WTC11 (cell line): ENCODE measurements at regions not wholly inside any gene's neighbourhood (a gene's known extent, or its start where the extent isn't known, plus 50 kb on each side); places are given as distances from the start of the nearest gene placed in this dataset.

ENCODE experiments used
- ATAC-seq: fragments of 200-7000 bp; cut with Tn5 transposase; 2 replicates; pipeline ENCODE4 v1.10.0; 2021; ENCODE audit warnings: mild to moderate bottlenecking, moderate library complexity
- CTCF ChIA-PET: fragments of 300-600 bp; sonication (Branson Sonifier 250); formaldehyde crosslinking; loops from one replicate; lab custom pipeline; 2021; ENCODE audit warnings: antibody characterized with exemption; lab: Charles Lee
- POLR2A ChIA-PET: fragments of 350-600 bp; sonication (Branson Sonifier 250); formaldehyde crosslinking; loops from one replicate; lab custom pipeline; 2021; ENCODE audit warnings: antibody characterized with exemption; lab: Charles Lee
- DNase-seq: peaks from one replicate; pipeline ENCODE4 v3.0.0; 2021; ENCODE audit warnings: low spot score
- H3K27ac Mint-ChIP-seq: 2 replicates; pipeline ENCODE4 v1.8.0; 2021; ENCODE audit warnings: mixed read lengths
- H3K27me3 Mint-ChIP-seq: 2 replicates; pipeline ENCODE4 v1.8.0; 2021; ENCODE audit warnings: low read depth, mild to moderate bottlenecking, moderate library complexity, mixed read lengths
- H3K36me3 Mint-ChIP-seq: 2 replicates; pipeline ENCODE4 v1.8.0; 2021; ENCODE audit warnings: mixed read lengths
- H3K4me1 Mint-ChIP-seq: 2 replicates; pipeline ENCODE4 v1.8.0; 2022; ENCODE audit warnings: mixed read lengths
- H3K4me3 Mint-ChIP-seq: 2 replicates; pipeline ENCODE4 v1.8.0; 2021; ENCODE audit warnings: mild to moderate bottlenecking, moderate library complexity, mixed read lengths
- H3K9me3 Mint-ChIP-seq: 2 replicates; pipeline ENCODE4 v1.8.0; 2021; ENCODE audit warnings: mixed read lengths
- ATF1 ChIP-seq: sonication (generic); formaldehyde crosslinking; IDR thresholded peaks from 2 replicates; pipeline ENCODE4 v1.8.1; 2023; ENCODE audit warnings: mild to moderate bottlenecking, moderate library complexity, missing genetic modification reagents
- CREM ChIP-seq: sonication (generic); formaldehyde crosslinking; IDR thresholded peaks from 2 replicates; pipeline ENCODE4 v1.8.1; 2022; ENCODE audit warnings: mild to moderate bottlenecking, missing genetic modification reagents, moderate library complexity
- FOXK1 ChIP-seq: sonication (generic); formaldehyde crosslinking; IDR thresholded peaks from 2 replicates; pipeline ENCODE4 v1.8.0; 2022; ENCODE audit warnings: mild to moderate bottlenecking, moderate library complexity, missing genetic modification reagents
- GABPB1 ChIP-seq: sonication (generic); formaldehyde crosslinking; IDR thresholded peaks from 2 replicates; pipeline ENCODE4 v1.8.1; 2023; ENCODE audit warnings: mild to moderate bottlenecking, missing genetic modification reagents
- GTF2I ChIP-seq: fragments of 250-450 bp; sonication (Bioruptor Pico); conservative IDR thresholded peaks from 2 replicates; pipeline ENCODE4 v1.4.0; 2021; ENCODE audit warnings: mild to moderate bottlenecking
- IRF2 ChIP-seq: sonication (generic); formaldehyde crosslinking; IDR thresholded peaks from 2 replicates; pipeline ENCODE4 v1.8.0; 2022; ENCODE audit warnings: low read depth, missing genetic modification reagents, borderline replicate concordance
- JAZF1 ChIP-seq: fragments of 250-450 bp; sonication (Bioruptor Pico); IDR thresholded peaks from 2 replicates; pipeline ENCODE4 v1.9.0; 2021; ENCODE audit warnings: moderate library complexity, mild to moderate bottlenecking, inconsistent platforms
- JUN ChIP-seq: sonication (generic); formaldehyde crosslinking; IDR thresholded peaks from 2 replicates; pipeline ENCODE4 v1.8.0; 2023; ENCODE audit warnings: mild to moderate bottlenecking, missing genetic modification reagents
- MXD4 ChIP-seq: fragments of 250-450 bp; sonication (Bioruptor Pico); IDR thresholded peaks from 2 replicates; pipeline ENCODE4 v1.8.0; 2021; ENCODE audit warnings: mild to moderate bottlenecking, moderate library complexity, borderline replicate concordance
- MYBL2 ChIP-seq: sonication (generic); formaldehyde crosslinking; IDR thresholded peaks from 2 replicates; pipeline ENCODE4 v1.8.1; 2023; ENCODE audit warnings: mild to moderate bottlenecking, moderate library complexity, missing genetic modification reagents
- NR2C2 ChIP-seq: sonication (generic); formaldehyde crosslinking; IDR thresholded peaks from 2 replicates; pipeline ENCODE4 v1.8.0; 2022; ENCODE audit warnings: mild to moderate bottlenecking, missing genetic modification reagents
- RORB ChIP-seq: fragments of 250-450 bp; sonication (Bioruptor Pico); IDR thresholded peaks from 2 replicates; pipeline ENCODE4 v1.9.0; 2021; ENCODE audit warnings: mild to moderate bottlenecking
- SP1 ChIP-seq: sonication (generic); formaldehyde crosslinking; conservative IDR thresholded peaks from 2 replicates; pipeline ENCODE4 v1.8.1; 2022; ENCODE audit warnings: missing genetic modification reagents
- ZNF138 ChIP-seq: sonication (generic); formaldehyde crosslinking; conservative IDR thresholded peaks from 2 replicates; pipeline ENCODE4 v1.8.1; 2022; ENCODE audit warnings: mild to moderate bottlenecking, moderate library complexity, missing genetic modification reagents
- ZNF232 ChIP-seq: sonication (generic); formaldehyde crosslinking; IDR thresholded peaks from 2 replicates; pipeline ENCODE4 v1.8.0; 2022; ENCODE audit warnings: mild to moderate bottlenecking, missing genetic modification reagents
- ZNF416 ChIP-seq: fragments of 250-450 bp; sonication (Bioruptor Pico); IDR thresholded peaks from 2 replicates; pipeline ENCODE4 v1.9.0; 2021; ENCODE audit warnings: mild to moderate bottlenecking, inconsistent platforms
- TF ChIP-seq, protein P1 (sequence below): fragments of 250-450 bp; sonication (Bioruptor Pico); IDR thresholded peaks from 2 replicates; pipeline ENCODE4 v1.9.0; 2021; ENCODE audit warnings: mild to moderate bottlenecking
- TF ChIP-seq, protein P2 (sequence below): fragments of 250-450 bp; sonication (Bioruptor Pico); IDR thresholded peaks from 2 replicates; pipeline ENCODE4 v2.1.2; 2022; ENCODE audit warnings: mild to moderate bottlenecking, moderate library complexity
- TF ChIP-seq, protein P3 (sequence below): sonication (generic); formaldehyde crosslinking; IDR thresholded peaks from 2 replicates; pipeline ENCODE4 v1.8.0; 2023; ENCODE audit warnings: missing genetic modification reagents
- TF ChIP-seq, protein P4 (sequence below): sonication (generic); formaldehyde crosslinking; IDR thresholded peaks from 2 replicates; pipeline ENCODE4 v1.8.1; 2022; ENCODE audit warnings: low read depth, mild to moderate bottlenecking, moderate library complexity, missing genetic modification reagents, borderline replicate concordance
- TF ChIP-seq, protein P5 (sequence below): sonication (generic); formaldehyde crosslinking; IDR thresholded peaks from 2 replicates; pipeline ENCODE4 v1.8.1; 2022; ENCODE audit warnings: mild to moderate bottlenecking, moderate library complexity, missing genetic modification reagents
- TF ChIP-seq, protein P6 (sequence below): sonication (generic); formaldehyde crosslinking; IDR thresholded peaks from 2 replicates; pipeline ENCODE4 v1.8.0; 2022; ENCODE audit warnings: mild to moderate bottlenecking, missing genetic modification reagents
- TF ChIP-seq, protein P7 (sequence below): sonication (generic); formaldehyde crosslinking; IDR thresholded peaks from 2 replicates; pipeline ENCODE4 v1.8.0; 2022; ENCODE audit warnings: mild to moderate bottlenecking, missing genetic modification reagents
- TF ChIP-seq, protein P8 (sequence below): sonication (generic); formaldehyde crosslinking; IDR thresholded peaks from 2 replicates; pipeline ENCODE4 v1.8.1; 2023; ENCODE audit warnings: mild to moderate bottlenecking, missing genetic modification reagents, moderate library complexity
- TF ChIP-seq, protein P9 (sequence below): fragments of 250-450 bp; sonication (Bioruptor Pico); IDR thresholded peaks from 2 replicates; pipeline ENCODE4 v1.8.0; 2021; ENCODE audit warnings: mild to moderate bottlenecking
- TF ChIP-seq, protein P10 (sequence below): fragments of 250-450 bp; sonication (Bioruptor Pico); IDR thresholded peaks from 2 replicates; pipeline ENCODE4 v1.9.0; 2021; ENCODE audit warnings: moderate library complexity, mild to moderate bottlenecking, inconsistent platforms, borderline replicate concordance

DNA sequence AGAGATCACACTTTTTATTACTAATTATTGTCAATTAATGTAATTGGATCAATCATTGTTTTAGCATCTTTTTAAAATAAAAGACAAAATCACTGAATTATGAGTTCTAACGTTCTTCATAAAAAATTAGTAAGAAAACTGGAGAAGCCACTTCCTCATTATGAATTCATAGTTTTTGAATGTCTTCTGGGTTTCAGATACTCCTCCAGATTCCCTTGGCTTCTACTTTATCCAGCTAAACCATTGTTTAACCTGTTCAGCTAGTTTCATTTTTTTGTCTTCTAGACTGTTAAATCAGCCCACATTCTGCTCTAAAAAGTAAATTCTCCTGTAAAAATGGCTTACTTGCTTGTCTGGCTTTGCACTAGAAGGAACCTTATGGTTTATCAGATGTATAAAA lies 753.4 kb upstream of the ACVR2A start:
- Mint-ChIP-seq H3K4me1 (peaks cover 21% of the 10 kb centered on the region), H3K9me3 (no peaks in the 10 kb centered on the region), H3K4me3 (no peak overlapping the region), H3K36me3 (no peaks in the 10 kb centered on the region), H3K27ac (no peak overlapping the region), H3K27me3 (peaks cover 43% of the 10 kb centered on the region)
- TF ChIP-seq, protein P1, sequence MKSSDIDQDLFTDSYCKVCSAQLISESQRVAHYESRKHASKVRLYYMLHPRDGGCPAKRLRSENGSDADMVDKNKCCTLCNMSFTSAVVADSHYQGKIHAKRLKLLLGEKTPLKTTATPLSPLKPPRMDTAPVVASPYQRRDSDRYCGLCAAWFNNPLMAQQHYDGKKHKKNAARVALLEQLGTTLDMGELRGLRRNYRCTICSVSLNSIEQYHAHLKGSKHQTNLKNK (CRISPR knock-in tag), result no peak
- TF ChIP-seq, protein P2, sequence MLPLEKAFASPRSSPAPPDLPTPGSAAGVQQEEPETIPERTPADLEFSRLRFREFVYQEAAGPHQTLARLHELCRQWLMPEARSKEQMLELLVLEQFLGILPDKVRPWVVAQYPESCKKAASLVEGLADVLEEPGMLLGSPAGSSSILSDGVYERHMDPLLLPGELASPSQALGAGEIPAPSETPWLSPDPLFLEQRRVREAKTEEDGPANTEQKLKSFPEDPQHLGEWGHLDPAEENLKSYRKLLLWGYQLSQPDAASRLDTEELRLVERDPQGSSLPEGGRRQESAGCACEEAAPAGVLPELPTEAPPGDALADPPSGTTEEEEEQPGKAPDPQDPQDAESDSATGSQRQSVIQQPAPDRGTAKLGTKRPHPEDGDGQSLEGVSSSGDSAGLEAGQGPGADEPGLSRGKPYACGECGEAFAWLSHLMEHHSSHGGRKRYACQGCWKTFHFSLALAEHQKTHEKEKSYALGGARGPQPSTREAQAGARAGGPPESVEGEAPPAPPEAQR, result no peak
- TF ChIP-seq RORB (CRISPR knock-in tag), result no peak
- TF ChIP-seq SP1 (CRISPR knock-in tag), result no peak
- TF ChIP-seq, protein P3, sequence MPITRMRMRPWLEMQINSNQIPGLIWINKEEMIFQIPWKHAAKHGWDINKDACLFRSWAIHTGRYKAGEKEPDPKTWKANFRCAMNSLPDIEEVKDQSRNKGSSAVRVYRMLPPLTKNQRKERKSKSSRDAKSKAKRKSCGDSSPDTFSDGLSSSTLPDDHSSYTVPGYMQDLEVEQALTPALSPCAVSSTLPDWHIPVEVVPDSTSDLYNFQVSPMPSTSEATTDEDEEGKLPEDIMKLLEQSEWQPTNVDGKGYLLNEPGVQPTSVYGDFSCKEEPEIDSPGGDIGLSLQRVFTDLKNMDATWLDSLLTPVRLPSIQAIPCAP (CRISPR knock-in tag), result no peak
- no peak for TF ChIP-seq ZNF416 (CRISPR knock-in tag)
- TF ChIP-seq GTF2I (CRISPR knock-in tag), result no peak
- no peak for TF ChIP-seq IRF2 (CRISPR knock-in tag)
- no peak for TF ChIP-seq ZNF138
- TF ChIP-seq, protein P4, sequence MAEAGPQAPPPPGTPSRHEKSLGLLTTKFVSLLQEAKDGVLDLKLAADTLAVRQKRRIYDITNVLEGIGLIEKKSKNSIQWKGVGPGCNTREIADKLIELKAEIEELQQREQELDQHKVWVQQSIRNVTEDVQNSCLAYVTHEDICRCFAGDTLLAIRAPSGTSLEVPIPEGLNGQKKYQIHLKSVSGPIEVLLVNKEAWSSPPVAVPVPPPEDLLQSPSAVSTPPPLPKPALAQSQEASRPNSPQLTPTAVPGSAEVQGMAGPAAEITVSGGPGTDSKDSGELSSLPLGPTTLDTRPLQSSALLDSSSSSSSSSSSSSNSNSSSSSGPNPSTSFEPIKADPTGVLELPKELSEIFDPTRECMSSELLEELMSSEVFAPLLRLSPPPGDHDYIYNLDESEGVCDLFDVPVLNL (CRISPR knock-in tag), result no peak
- no peak for TF ChIP-seq GABPB1
- TF ChIP-seq, protein P5, sequence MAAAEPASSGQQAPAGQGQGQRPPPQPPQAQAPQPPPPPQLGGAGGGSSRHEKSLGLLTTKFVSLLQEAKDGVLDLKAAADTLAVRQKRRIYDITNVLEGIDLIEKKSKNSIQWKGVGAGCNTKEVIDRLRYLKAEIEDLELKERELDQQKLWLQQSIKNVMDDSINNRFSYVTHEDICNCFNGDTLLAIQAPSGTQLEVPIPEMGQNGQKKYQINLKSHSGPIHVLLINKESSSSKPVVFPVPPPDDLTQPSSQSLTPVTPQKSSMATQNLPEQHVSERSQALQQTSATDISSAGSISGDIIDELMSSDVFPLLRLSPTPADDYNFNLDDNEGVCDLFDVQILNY (CRISPR knock-in tag), result no peak
- no peak for TF ChIP-seq ZNF232 (CRISPR knock-in tag)
- TF ChIP-seq, protein P6, sequence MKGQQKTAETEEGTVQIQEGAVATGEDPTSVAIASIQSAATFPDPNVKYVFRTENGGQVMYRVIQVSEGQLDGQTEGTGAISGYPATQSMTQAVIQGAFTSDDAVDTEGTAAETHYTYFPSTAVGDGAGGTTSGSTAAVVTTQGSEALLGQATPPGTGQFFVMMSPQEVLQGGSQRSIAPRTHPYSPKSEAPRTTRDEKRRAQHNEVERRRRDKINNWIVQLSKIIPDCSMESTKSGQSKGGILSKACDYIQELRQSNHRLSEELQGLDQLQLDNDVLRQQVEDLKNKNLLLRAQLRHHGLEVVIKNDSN (CRISPR knock-in tag), result no peak
- no peak for TF ChIP-seq MYBL2
- DNase-seq (no peak), ATAC-seq (no peak)
- CTCF ChIA-PET, result interaction anchor here (1.0 kb wide), 1 partner anchor 9 kb away, joined by 5 read pairs; no protein-coding TSS in a partner anchor
- POLR2A ChIA-PET, result no interaction called here

DNA sequence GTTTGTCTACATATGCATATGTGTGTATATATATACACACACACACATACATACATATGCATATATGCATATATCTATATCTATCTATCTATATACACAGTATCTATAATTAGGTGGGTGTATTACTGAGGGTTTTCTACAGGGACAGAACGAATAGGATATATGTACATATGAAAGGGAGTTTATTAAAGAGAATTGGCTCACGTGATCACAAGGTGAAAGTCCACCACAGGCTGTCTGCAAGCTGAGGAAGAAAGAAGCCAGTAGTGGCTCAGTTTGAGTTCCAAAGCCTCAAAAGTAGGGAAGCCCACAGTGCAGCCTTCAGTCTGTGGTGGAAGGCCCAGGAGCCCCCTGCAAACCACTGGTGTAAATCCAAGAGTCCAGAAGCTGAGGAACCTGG lies 756.0 kb upstream of the ACVR2A start:
- Mint-ChIP-seq H3K4me3 (no peak overlapping the region), H3K27ac (no peak overlapping the region), H3K27me3 (peaks cover 20% of the 10 kb centered on the region), H3K4me1 (peaks cover 10% of the 10 kb centered on the region), H3K36me3 (no peaks in the 10 kb centered on the region), H3K9me3 (no peaks in the 10 kb centered on the region)
- CTCF ChIA-PET, result interaction anchor here (0.6 kb wide), 1 partner anchor 1421 kb away, joined by 3 read pairs; no protein-coding TSS in a partner anchor
- DNase-seq (no peak), ATAC-seq (no peak)
- POLR2A ChIA-PET, result no interaction called here
- TF ChIP-seq JUN (CRISPR knock-in tag) (no peak), MXD4 (CRISPR knock-in tag) (no peak), NR2C2 (CRISPR knock-in tag) (no peak), JAZF1 (CRISPR knock-in tag) (no peak), ATF1 (CRISPR knock-in tag) (no peak), GABPB1 (no peak), FOXK1 (CRISPR knock-in tag) (no peak), CREM (CRISPR knock-in tag) (no peak)
- TF ChIP-seq, protein P7, sequence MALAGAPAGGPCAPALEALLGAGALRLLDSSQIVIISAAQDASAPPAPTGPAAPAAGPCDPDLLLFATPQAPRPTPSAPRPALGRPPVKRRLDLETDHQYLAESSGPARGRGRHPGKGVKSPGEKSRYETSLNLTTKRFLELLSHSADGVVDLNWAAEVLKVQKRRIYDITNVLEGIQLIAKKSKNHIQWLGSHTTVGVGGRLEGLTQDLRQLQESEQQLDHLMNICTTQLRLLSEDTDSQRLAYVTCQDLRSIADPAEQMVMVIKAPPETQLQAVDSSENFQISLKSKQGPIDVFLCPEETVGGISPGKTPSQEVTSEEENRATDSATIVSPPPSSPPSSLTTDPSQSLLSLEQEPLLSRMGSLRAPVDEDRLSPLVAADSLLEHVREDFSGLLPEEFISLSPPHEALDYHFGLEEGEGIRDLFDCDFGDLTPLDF (CRISPR knock-in tag), result no peak
- TF ChIP-seq, protein P8, sequence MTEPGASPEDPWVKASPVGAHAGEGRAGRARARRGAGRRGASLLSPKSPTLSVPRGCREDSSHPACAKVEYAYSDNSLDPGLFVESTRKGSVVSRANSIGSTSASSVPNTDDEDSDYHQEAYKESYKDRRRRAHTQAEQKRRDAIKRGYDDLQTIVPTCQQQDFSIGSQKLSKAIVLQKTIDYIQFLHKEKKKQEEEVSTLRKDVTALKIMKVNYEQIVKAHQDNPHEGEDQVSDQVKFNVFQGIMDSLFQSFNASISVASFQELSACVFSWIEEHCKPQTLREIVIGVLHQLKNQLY (CRISPR knock-in tag), result no peak
- TF ChIP-seq, protein P6 (CRISPR knock-in tag), result no peak
- TF ChIP-seq, protein P9, sequence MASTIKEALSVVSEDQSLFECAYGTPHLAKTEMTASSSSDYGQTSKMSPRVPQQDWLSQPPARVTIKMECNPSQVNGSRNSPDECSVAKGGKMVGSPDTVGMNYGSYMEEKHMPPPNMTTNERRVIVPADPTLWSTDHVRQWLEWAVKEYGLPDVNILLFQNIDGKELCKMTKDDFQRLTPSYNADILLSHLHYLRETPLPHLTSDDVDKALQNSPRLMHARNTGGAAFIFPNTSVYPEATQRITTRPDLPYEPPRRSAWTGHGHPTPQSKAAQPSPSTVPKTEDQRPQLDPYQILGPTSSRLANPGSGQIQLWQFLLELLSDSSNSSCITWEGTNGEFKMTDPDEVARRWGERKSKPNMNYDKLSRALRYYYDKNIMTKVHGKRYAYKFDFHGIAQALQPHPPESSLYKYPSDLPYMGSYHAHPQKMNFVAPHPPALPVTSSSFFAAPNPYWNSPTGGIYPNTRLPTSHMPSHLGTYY (CRISPR knock-in tag), result no peak
- TF ChIP-seq, protein P10, sequence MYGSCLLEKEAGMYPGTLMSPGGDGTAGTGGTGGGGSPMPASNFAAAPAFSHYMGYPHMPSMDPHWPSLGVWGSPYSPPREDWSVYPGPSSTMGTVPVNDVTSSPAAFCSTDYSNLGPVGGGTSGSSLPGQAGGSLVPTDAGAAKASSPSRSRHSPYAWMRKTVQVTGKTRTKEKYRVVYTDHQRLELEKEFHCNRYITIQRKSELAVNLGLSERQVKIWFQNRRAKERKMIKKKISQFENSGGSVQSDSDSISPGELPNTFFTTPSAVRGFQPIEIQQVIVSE, result no peak
